Cardiac muscle cell (in vitro differentiated cells and primary cell): ENCODE measurements at regions not wholly inside any gene's neighbourhood (a gene's known extent, or its start where the extent isn't known, plus 50 kb on each side); places are given as distances from the start of the nearest gene placed in this dataset.

Source experiments
- DNase-seq, 2 donors: peaks; one replicate each; pipeline versions ENCODE4 v3.0.0 to v3.0.0-alpha.2; 2010 to 2017; ENCODE audit warnings: low read depth in 1 of 2, low spot score in 1 of 2
- H3K27ac ChIP-seq: fragments of 200-600 bp; sonication (generic); 2 replicates; pipeline ENCODE4 v1.5.1; 2016
- H3K27me3 ChIP-seq: fragments of 200-600 bp; sonication (generic); 2 replicates; pipeline ENCODE4 v1.6.0; 2016; ENCODE audit warnings: control low read depth
- H3K36me3 ChIP-seq: fragments of 200-600 bp; sonication (generic); 2 replicates; pipeline ENCODE4 v1.5.1; 2016; ENCODE audit warnings: control low read depth
- H3K4me1 ChIP-seq: fragments of 200-600 bp; sonication (generic); 2 replicates; pipeline ENCODE4 v1.8.1; 2017; ENCODE audit warnings: low read depth, mild to moderate bottlenecking, mixed run types
- H3K4me3 ChIP-seq: fragments of 200-600 bp; sonication (generic); 2 replicates; pipeline ENCODE4 v1.5.1; 2016; ENCODE audit warnings: mild to moderate bottlenecking
- H3K9me3 ChIP-seq: fragments of 200-600 bp; sonication (generic); 2 replicates; pipeline ENCODE4 v1.5.1; 2017; ENCODE audit warnings: low read depth, mild to moderate bottlenecking, control low read depth
- CTCF ChIP-seq: IDR thresholded peaks from 2 replicates; pipeline ENCODE4 v1.5.1; 2012; ENCODE audit warnings: low read depth, mild to moderate bottlenecking, low read length

DNA sequence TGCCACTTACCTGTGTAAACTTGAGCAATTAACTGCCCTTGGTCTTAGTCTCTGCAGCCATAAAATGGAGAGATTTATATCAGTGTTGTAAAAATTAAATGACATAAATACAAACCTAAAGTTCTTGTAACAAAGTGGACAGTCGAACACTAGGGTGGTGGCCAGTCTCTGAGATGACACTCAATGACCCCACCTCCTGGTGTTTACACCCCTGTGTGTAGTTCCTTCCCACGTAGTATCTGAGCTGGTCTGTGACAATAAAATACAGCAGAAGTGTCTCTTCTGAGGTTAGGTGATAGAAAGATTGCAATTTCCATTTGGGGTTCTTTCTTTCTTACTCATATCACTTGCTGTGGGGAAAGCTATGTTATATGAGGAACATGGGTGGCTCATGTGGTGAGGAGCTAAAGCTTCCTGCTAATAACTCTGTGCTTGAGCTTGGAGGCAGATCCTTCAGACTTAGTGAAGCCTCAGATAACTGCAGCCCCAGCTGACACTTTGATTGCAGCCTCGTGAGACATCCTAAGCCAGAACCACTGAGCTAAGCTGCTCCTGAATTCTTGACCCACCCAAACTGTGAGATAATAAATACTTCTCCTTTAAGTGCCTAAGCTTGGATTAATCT, 173.4 kb upstream of the CHD1 start:
- Histone ChIP-seq H3K36me3 (no peaks in the 10 kb centered on the region), H3K9me3 (no peaks in the 10 kb centered on the region), H3K27me3 (no peaks in the 10 kb centered on the region), H3K27ac (no peak overlapping the region), H3K4me3 (no peak overlapping the region), H3K4me1 (no peaks in the 10 kb centered on the region)
- TF ChIP-seq CTCF = no peak
- DNase-seq = no peak

GRCh38 chr5:99099691-99100090, 170.9 kb upstream of the CHD1 start:
- no peaks in the 10 kb centered on the region for H3K36me3 ChIP-seq
- H3K4me3 ChIP-seq = no peak overlapping the region
- H3K27ac ChIP-seq = no peak overlapping the region
- no peaks in the 10 kb centered on the region for H3K27me3 ChIP-seq
- TF ChIP-seq CTCF = no peak
- H3K9me3 ChIP-seq = no peaks in the 10 kb centered on the region
- no peaks in the 10 kb centered on the region for H3K4me1 ChIP-seq
- no peak for DNase-seq

DNA sequence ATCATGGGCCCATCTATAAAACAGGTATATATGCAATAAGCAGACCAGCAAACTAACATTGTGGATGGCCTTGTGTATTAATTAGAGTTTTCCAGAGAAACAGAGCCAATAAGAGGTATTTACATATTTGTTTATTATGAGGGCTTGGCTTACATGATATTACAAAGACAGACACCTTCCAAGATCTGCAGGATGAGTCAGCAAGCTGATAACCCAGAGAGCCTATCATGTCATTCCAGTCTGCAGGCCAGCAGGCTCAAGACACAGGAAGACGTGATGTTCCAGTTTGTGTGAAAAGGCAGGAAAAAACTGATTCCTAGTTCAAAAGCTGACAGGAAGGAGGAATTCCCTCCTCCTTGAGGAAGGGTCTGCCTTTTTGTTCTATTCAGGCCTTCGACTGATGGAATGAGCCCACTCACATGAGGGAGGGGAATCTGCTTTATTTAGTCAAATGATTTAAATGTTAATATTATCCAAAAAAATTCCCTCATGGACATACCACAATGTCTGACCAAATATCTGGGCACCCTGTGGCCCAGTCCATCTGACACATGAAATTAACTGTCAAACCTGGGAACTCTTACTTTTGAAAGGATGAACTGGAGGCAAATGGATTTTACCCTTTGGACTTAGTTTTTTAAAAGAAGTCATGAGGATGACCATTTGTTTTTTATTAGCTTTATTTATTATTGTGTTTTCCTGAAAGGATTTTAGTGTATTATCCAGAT, 161.2 kb upstream of the CHD1 start:
- no peak for DNase-seq
- TF ChIP-seq CTCF = no peak
- Histone ChIP-seq H3K36me3 (no peaks in the 10 kb centered on the region), H3K4me3 (no peak overlapping the region), H3K9me3 (no peaks in the 10 kb centered on the region), H3K27me3 (no peaks in the 10 kb centered on the region), H3K4me1 (no peaks in the 10 kb centered on the region), H3K27ac (no peak overlapping the region)

DNA sequence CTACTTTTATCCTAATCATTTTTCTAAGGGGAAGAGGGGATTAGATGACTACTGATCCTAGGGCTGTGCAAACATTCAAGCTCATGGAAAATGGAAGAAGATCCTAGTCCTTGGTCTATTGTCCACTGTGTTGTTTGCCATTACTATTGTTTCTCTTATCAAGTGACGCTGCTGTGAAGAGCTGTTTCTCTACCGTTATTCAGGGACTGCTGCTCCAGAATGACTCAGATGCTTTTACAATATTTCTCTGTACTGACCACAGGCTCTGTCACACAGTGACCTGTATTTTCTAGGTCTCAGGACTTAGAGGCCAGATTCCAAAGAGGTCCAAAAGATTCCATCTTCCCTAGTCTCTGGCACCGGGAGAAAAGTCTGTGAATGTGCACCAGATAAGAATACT, 159.5 kb upstream of the CHD1 start:
- H3K27me3 ChIP-seq = no peaks in the 10 kb centered on the region
- no peak overlapping the region for H3K27ac ChIP-seq
- H3K4me3 ChIP-seq = no peak overlapping the region
- DNase-seq = no peak
- H3K4me1 ChIP-seq = no peaks in the 10 kb centered on the region
- TF ChIP-seq CTCF = no peak
- H3K9me3 ChIP-seq = no peaks in the 10 kb centered on the region
- no peaks in the 10 kb centered on the region for H3K36me3 ChIP-seq

DNA sequence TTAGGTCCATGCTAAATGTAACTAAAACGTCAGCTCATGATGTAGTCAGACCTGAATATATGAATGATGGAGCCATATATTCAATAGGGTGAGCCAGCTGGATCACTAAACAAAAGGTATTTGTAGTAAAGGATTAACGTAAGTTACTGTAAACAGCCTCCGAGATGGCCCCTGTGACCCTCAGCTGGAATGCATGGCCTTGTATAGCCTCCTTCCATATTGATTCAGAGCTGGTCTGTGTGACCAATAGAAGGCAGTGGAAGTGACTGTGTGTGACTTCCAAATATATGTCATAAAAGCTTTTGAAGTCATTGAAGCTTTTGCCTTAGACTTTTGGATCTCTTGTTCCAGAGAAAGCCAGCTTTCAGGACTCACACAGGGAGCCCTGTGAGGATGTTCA, 154.4 kb upstream of the CHD1 start:
- Histone ChIP-seq H3K4me3 (no peak overlapping the region), H3K36me3 (no peaks in the 10 kb centered on the region), H3K27me3 (no peaks in the 10 kb centered on the region), H3K9me3 (no peaks in the 10 kb centered on the region), H3K4me1 (no peaks in the 10 kb centered on the region), H3K27ac (no peak overlapping the region)
- TF ChIP-seq CTCF = no peak
- no peak for DNase-seq
